Activated CD8-positive, alpha-beta memory T cell treated with anti-CD3 and anti-CD28 coated beads, Interleukin-2, amount 10 ng/mL, durations not matched to agents 7 days and 5 days (primary cell): ENCODE measurements at regions not wholly inside any gene's neighbourhood (a gene's known extent, or its start where the extent isn't known, plus 50 kb on each side); places are given as distances from the start of the nearest gene placed in this dataset.

Source experiments
- ATAC-seq: fragments of 150-1000 bp; cut with Tn5 transposase; one replicate; pipeline ENCODE4 v1.10.0; 2021; ENCODE audit warnings: moderate library complexity
- CTCF ChIA-PET: fragments of 350-600 bp; sonication (Branson Sonifier 250); formaldehyde crosslinking; loops from one replicate; lab custom pipeline; 2021; ENCODE audit warnings: antibody characterized with exemption; lab: Charles Lee
- DNase-seq: peaks from one replicate; pipeline ENCODE4 v3.0.0-alpha.2; 2020
- H3K27ac Mint-ChIP-seq: one replicate; pipeline ENCODE4 v1.8.0; 2021; ENCODE audit warnings: mild to moderate bottlenecking, mixed read lengths
- H3K27me3 Mint-ChIP-seq: one replicate; pipeline ENCODE4 v1.8.0; 2021; ENCODE audit warnings: mixed read lengths
- H3K36me3 Mint-ChIP-seq: one replicate; pipeline ENCODE4 v1.8.0; 2021; ENCODE audit warnings: mild to moderate bottlenecking, mixed read lengths
- H3K4me1 Mint-ChIP-seq: one replicate; pipeline ENCODE4 v1.8.0; 2021; ENCODE audit warnings: mixed read lengths
- H3K4me3 Mint-ChIP-seq: one replicate; pipeline ENCODE4 v1.8.0; 2021; ENCODE audit warnings: mild to moderate bottlenecking, moderate library complexity, mixed read lengths
- H3K9me3 Mint-ChIP-seq: one replicate; pipeline ENCODE4 v1.8.0; 2022; ENCODE audit warnings: low read depth, mixed read lengths

DNA sequence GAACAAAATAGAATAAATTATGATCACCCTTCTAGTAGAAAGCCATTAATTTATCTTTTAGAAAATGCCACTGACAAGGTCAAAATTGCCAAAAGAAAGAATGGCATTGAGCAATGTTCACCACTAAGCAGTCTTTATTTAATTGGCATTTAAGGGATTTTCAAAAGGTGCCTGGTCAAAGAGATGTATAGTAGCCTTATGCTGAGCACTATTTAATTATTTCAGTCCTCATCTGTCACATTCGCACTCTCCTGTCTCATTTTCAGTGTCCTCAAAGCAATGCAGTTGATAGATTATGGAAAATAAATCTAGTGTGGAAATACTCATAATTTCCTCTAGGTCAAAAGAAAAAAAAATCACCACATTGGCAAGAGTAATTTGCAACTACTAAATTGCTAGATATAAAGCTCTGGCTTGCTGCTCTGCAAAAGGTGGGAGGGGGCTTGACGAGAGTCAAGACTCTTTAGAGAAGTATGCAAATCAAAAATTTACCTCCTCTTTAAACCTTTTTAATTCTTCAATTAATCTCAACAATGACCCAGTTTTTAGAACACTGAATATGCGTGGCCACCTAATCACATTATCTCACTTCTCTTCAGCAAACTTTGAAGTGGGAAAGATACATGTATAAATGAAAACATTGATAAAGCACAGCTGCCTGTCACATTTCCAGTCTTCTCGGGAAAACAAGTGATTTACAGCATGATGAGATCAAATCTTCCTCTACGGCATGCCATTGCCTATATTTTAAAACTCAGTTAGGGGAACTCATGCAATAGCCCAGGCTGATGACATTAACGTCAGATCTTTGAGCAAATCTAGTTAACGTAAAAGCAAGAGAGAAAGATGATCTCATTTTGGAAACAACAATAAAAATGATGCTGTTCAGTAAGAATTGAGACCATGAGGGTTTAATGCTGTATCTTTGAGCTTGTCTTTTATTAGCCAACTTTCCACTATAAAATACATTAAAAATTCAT lies 373.1 kb upstream of the DCN start:
- Mint-ChIP-seq H3K9me3 (peaks cover 6% of the 10 kb centered on the region), H3K4me3 (no peak overlapping the region), H3K4me1 (no peaks in the 10 kb centered on the region), H3K27ac (no peak overlapping the region), H3K27me3 (peaks cover 3% of the 10 kb centered on the region), H3K36me3 (peaks cover 9% of the 10 kb centered on the region)
- DNase-seq (no peak), ATAC-seq (no peak)
- CTCF ChIA-PET: no interaction called here

GRCh38 chr12:91551927-91552326 lies 369.3 kb upstream of the DCN start:
- H3K9me3 Mint-ChIP-seq: no peaks in the 10 kb centered on the region
- H3K27me3 Mint-ChIP-seq: peaks cover 3% of the 10 kb centered on the region
- DNase-seq: no peak
- no peak overlapping the region for H3K27ac Mint-ChIP-seq
- CTCF ChIA-PET: no interaction called here
- H3K4me3 Mint-ChIP-seq: no peak overlapping the region
- no peak for ATAC-seq
- no peaks in the 10 kb centered on the region for H3K36me3 Mint-ChIP-seq
- no peaks in the 10 kb centered on the region for H3K4me1 Mint-ChIP-seq

- DNase-seq (no peak), ATAC-seq (no peak)
- Mint-ChIP-seq H3K36me3 (no peaks in the 10 kb centered on the region), H3K27me3 (peaks cover 3% of the 10 kb centered on the region), H3K4me1 (no peaks in the 10 kb centered on the region), H3K4me3 (no peak overlapping the region), H3K27ac (no peak overlapping the region), H3K9me3 (no peaks in the 10 kb centered on the region)
- CTCF ChIA-PET: no interaction called here
These were observed 368.6 kb upstream of the DCN start for GRCh38 chr12:91551242-91551641.

DNA sequence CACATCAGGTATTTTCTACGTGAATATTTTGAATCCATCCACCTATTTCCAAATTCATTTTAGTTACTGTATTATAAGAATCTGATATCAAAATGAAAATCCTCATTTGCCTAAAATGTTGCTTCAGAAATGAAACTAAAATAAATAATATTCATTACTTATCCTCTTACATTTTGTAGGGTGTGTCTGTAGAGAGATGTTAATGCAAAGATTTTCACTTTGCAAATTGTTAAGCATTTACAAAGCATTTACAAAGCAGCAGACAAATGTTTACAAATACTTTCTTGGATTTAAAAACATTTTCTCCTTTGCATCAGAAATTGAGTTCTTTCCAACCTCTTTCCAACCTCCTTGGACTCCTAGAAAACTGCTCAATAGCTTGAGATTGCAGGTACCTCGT lies 360.0 kb upstream of the DCN start:
- Mint-ChIP-seq H3K4me1 (no peaks in the 10 kb centered on the region), H3K27ac (no peak overlapping the region), H3K4me3 (no peak overlapping the region), H3K36me3 (no peaks in the 10 kb centered on the region), H3K9me3 (no peaks in the 10 kb centered on the region), H3K27me3 (peaks cover 3% of the 10 kb centered on the region)
- CTCF ChIA-PET: no interaction called here
- no peak for DNase-seq
- no peak for ATAC-seq

GRCh38 chr12:91542067-91542466 lies 359.4 kb upstream of the DCN start:
- Mint-ChIP-seq H3K4me1 (no peaks in the 10 kb centered on the region), H3K36me3 (no peaks in the 10 kb centered on the region), H3K9me3 (no peaks in the 10 kb centered on the region), H3K27ac (no peak overlapping the region), H3K4me3 (no peak overlapping the region), H3K27me3 (peaks cover 3% of the 10 kb centered on the region)
- CTCF ChIA-PET: no interaction called here
- DNase-seq (no peak), ATAC-seq (no peak)

- H3K4me1 Mint-ChIP-seq: no peaks in the 10 kb centered on the region
- H3K27ac Mint-ChIP-seq: no peak overlapping the region
- H3K9me3 Mint-ChIP-seq: no peaks in the 10 kb centered on the region
- ATAC-seq: no peak
- H3K4me3 Mint-ChIP-seq: no peak overlapping the region
- no peaks in the 10 kb centered on the region for H3K36me3 Mint-ChIP-seq
- peaks cover 3% of the 10 kb centered on the region for H3K27me3 Mint-ChIP-seq
- CTCF ChIA-PET: no interaction called here
- DNase-seq: no peak
These were observed 355.8 kb upstream of the DCN start for GRCh38 chr12:91538418-91538817.

DNA sequence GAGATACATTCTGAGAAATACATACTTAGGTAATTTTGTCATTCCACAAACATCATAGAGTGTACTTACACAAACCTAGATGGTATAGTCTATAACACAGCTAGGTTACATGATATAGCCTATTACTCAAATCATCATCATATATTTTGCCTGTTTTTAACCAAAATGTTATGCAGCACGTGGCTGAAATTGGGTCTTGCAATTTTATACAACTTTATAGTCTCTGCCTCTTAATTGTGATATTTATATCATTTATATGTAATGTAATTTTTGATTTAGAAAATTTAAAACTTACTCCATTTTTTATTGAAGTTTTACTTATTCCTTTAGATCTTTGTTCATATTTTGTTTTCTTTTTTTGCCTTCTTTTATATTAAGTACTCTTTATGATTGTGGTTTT lies 350.7 kb upstream of the DCN start:
- DNase-seq (no peak), ATAC-seq (no peak)
- no peak overlapping the region for H3K4me3 Mint-ChIP-seq
- H3K9me3 Mint-ChIP-seq: no peaks in the 10 kb centered on the region
- no peak overlapping the region for H3K27ac Mint-ChIP-seq
- CTCF ChIA-PET: no interaction called here
- H3K36me3 Mint-ChIP-seq: no peaks in the 10 kb centered on the region
- H3K4me1 Mint-ChIP-seq: no peaks in the 10 kb centered on the region
- H3K27me3 Mint-ChIP-seq: no peaks in the 10 kb centered on the region

- DNase-seq: no peak
- Mint-ChIP-seq H3K36me3 (no peaks in the 10 kb centered on the region), H3K27me3 (no peaks in the 10 kb centered on the region), H3K9me3 (no peaks in the 10 kb centered on the region), H3K27ac (no peak overlapping the region), H3K4me1 (no peaks in the 10 kb centered on the region), H3K4me3 (no peak overlapping the region)
- ATAC-seq: no peak
- CTCF ChIA-PET: no interaction called here
These were observed 347.2 kb upstream of the DCN start for GRCh38 chr12:91529829-91530228.

GRCh38 chr12:91523831-91524230 lies 341.2 kb upstream of the DCN start:
- Mint-ChIP-seq H3K4me3 (no peak overlapping the region), H3K9me3 (no peaks in the 10 kb centered on the region), H3K27me3 (peaks cover 2% of the 10 kb centered on the region), H3K36me3 (no peaks in the 10 kb centered on the region), H3K27ac (no peak overlapping the region), H3K4me1 (no peaks in the 10 kb centered on the region)
- CTCF ChIA-PET: no interaction called here
- DNase-seq (no peak), ATAC-seq (no peak)

DNA sequence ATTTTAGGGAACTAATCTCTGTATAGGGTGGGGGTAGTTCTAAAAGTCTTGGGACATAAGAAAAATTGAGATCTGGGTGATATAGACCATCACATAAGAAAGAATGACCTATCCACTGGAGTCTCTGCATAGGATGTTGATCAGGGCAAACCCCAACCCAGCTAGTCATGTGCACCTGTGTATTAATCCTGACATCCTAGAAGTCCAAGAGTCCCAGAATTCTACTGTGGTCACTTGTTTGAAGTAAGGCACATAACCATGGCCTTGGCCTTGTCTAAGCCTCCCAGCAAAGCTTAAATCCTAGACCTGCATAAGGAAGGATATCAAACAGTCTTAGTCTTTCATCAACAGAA lies 334.1 kb upstream of the DCN start:
- CTCF ChIA-PET: no interaction called here
- Mint-ChIP-seq H3K4me1 (no peaks in the 10 kb centered on the region), H3K27me3 (peaks cover 10% of the 10 kb centered on the region), H3K9me3 (no peaks in the 10 kb centered on the region), H3K36me3 (no peaks in the 10 kb centered on the region), H3K27ac (no peak overlapping the region), H3K4me3 (no peak overlapping the region)
- no peak for DNase-seq
- no peak for ATAC-seq

GRCh38 chr12:91515944-91516694 lies 333.5 kb upstream of the DCN start:
- CTCF ChIA-PET: no interaction called here
- no peaks in the 10 kb centered on the region for H3K9me3 Mint-ChIP-seq
- H3K36me3 Mint-ChIP-seq: no peaks in the 10 kb centered on the region
- no peak overlapping the region for H3K27ac Mint-ChIP-seq
- no peak for DNase-seq
- ATAC-seq: no peak
- H3K4me3 Mint-ChIP-seq: no peak overlapping the region
- H3K4me1 Mint-ChIP-seq: no peaks in the 10 kb centered on the region
- peaks cover 11% of the 10 kb centered on the region for H3K27me3 Mint-ChIP-seq

DNA sequence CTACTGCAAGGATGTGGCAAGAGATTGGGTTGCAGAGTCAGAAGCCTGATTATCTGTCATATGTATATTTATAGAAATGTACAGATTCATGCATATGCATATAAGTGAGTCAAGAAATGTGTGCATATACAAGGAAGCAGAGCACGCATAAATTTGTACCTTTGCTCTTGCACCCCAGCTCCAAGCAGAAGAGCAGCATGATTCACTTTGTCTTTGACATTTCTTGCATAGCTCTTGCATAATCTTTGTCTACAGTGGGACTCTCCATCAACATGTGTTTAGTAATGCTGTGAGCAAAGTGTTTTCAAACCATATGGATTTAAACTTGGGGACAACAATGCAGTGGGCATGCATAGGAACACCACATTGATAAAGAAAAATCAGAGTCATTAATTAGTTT lies 330.7 kb upstream of the DCN start:
- no peak overlapping the region for H3K27ac Mint-ChIP-seq
- ATAC-seq (no peak), DNase-seq (no peak)
- H3K4me1 Mint-ChIP-seq: no peaks in the 10 kb centered on the region
- CTCF ChIA-PET: interaction anchor here (1.1 kb wide), 1 partner anchor 9 kb away, joined by 3 read pairs; no protein-coding TSS in a partner anchor
- no peaks in the 10 kb centered on the region for H3K36me3 Mint-ChIP-seq
- no peaks in the 10 kb centered on the region for H3K9me3 Mint-ChIP-seq
- H3K27me3 Mint-ChIP-seq: peaks cover 10% of the 10 kb centered on the region
- H3K4me3 Mint-ChIP-seq: no peak overlapping the region

DNA sequence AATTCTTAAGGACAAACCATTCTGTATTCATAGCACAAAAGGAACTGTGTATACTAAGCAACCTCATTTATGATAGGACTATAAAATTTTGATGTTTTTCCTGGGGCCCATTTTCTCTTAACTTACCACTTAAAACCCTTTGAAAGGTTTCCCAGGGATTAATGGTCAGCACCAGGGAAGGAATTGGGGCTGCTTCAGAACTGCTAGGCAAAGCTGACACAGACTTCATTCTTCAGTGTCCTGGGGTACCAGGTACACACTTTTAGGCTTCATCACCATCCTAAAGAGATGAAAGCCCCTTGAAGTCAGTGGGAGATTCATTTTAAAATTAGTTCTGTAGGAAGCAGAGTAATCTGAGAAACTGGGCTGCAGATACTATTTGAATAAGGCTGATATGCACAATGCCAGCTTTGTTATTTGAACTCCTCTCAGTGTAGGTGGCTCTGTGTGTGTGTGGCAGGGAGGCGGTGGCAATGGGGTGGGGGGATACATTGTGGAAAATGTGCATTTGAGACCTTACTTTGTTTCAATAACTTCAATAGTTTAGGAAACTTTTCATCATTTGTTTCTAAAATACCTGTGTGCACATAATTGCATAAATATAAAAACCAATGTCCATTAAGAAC lies 329.3 kb upstream of the DCN start:
- CTCF ChIA-PET: no interaction called here
- no peaks in the 10 kb centered on the region for H3K36me3 Mint-ChIP-seq
- peaks cover 8% of the 10 kb centered on the region for H3K27me3 Mint-ChIP-seq
- no peak overlapping the region for H3K27ac Mint-ChIP-seq
- ATAC-seq (no peak), DNase-seq (no peak)
- no peaks in the 10 kb centered on the region for H3K9me3 Mint-ChIP-seq
- H3K4me1 Mint-ChIP-seq: no peaks in the 10 kb centered on the region
- no peak overlapping the region for H3K4me3 Mint-ChIP-seq
